GM12878 (cell line): ENCODE measurements at regions not wholly inside any gene's neighbourhood (a gene's known extent, or its start where the extent isn't known, plus 50 kb on each side); places are given as distances from the start of the nearest gene placed in this dataset.

ENCODE experiments used
- ATAC-seq: fragments of 200-7000 bp; cut with Tn5 transposase; 3 replicates; pipeline ENCODE4 v1.9.1; 2020; ENCODE audit warnings: mild to moderate bottlenecking, moderate library complexity
- BruUV-seq: library from RNA; stranded (reverse); fragments of 400-500 nt; replicated peaks from 2 replicates; lab custom pipeline; 2021; lab: Mats Ljungman, UMichigan
- CTCF ChIA-PET: fragments of 300-600 bp; sonication (Branson Sonifier 250); formaldehyde crosslinking; extraction: SDS; loops from one replicate; lab custom pipeline; 2021; ENCODE audit warnings: inconsistent platforms; lab: Yijun Ruan, JAX
- POLR2A ChIA-PET: fragments of 350-600 bp; formaldehyde crosslinking; extraction: SDS; loops from one replicate; lab custom pipeline; 2021; ENCODE audit warnings: inconsistent platforms; lab: Charles Lee
- RAD21 ChIA-PET: fragments of 300-600 bp; sonication (Branson Sonifier 250); formaldehyde crosslinking; loops from one replicate; lab custom pipeline; 2023; ENCODE audit warnings: antibody characterized with exemption; ENCODE audit not compliant: unreplicated experiment; lab: Charles Lee
- SMC1A ChIA-PET: fragments of 300-600 bp; sonication (Branson Sonifier 250); formaldehyde crosslinking; loops from one replicate; lab custom pipeline; 2023; ENCODE audit not compliant: unreplicated experiment, uncharacterized antibody; lab: Charles Lee
- DNase-seq: peaks from one replicate; pipeline ENCODE4 v3.0.0-alpha.2; 2011; ENCODE audit warnings: low read depth, low spot score
- FAIRE-seq: peaks from 3 replicates; lab custom pipeline; 2011; peaks lifted over from hg19 to GRCh38; lab: Jason Lieb, UNC
- H2AFZ ChIP-seq: 2 replicates; pipeline ENCODE4 v1.6.0; 2011; ENCODE audit warnings: low read depth, low read length, control low read depth; ENCODE audit not compliant: control insufficient read depth
- H3K27ac ChIP-seq: 2 replicates; pipeline ENCODE4 v1.5.1; 2011; ENCODE audit warnings: control low read depth; ENCODE audit not compliant: control insufficient read depth, insufficient read depth
- H3K27me3 ChIP-seq, 2 experiments: replicated peaks in 1 of 2; 2 replicates each; pipeline versions ENCODE4 v1.6.0 to v1.6.1; 2011; ENCODE audit warnings: low read length in 1 of 2; ENCODE audit not compliant: control insufficient read depth in 2 of 2, insufficient read depth in 2 of 2
- H3K36me3 ChIP-seq, 2 experiments: 2 replicates each; pipeline ENCODE4 v1.5.1; 2011; ENCODE audit warnings: low read length in 1 of 2; ENCODE audit not compliant: control insufficient read depth in 2 of 2, insufficient read depth in 2 of 2
- H3K4me1 ChIP-seq: 2 replicates; pipeline ENCODE4 v1.6.1; 2011; ENCODE audit warnings: mild to moderate bottlenecking, low read length, moderate library complexity, mixed read lengths; ENCODE audit not compliant: control insufficient read depth, insufficient read depth
- H3K4me2 ChIP-seq: 2 replicates; pipeline ENCODE4 v1.6.0; 2011; ENCODE audit warnings: control low read depth; ENCODE audit not compliant: control insufficient read depth, insufficient read depth
- H3K4me3 ChIP-seq: fragments of 200-600 bp; sonication (generic); 2 replicates; pipeline ENCODE4 v1.5.1; 2016
- H3K79me2 ChIP-seq: 2 replicates; pipeline ENCODE4 v1.6.0; 2011; ENCODE audit warnings: low read length; ENCODE audit not compliant: control insufficient read depth, insufficient read depth
- H3K9ac ChIP-seq: 2 replicates; pipeline ENCODE4 v1.8.0; 2011; ENCODE audit warnings: low read length, control low read depth, mixed read lengths; ENCODE audit not compliant: control insufficient read depth, insufficient read depth
- H3K9me3 ChIP-seq: replicated peaks from 3 replicates; pipeline ENCODE4 v1.5.1; 2011; ENCODE audit warnings: mild to moderate bottlenecking, low read length; ENCODE audit not compliant: control insufficient read depth, insufficient read depth
- H4K20me1 ChIP-seq: 2 replicates; pipeline ENCODE4 v1.6.0; 2011; ENCODE audit not compliant: control insufficient read depth, insufficient read depth
- ASH2L ChIP-seq: fragments of 300-600, 200-600 bp; sonication (generic); IDR thresholded peaks from 2 replicates; pipeline ENCODE4 v1.6.1; 2017; ENCODE audit warnings: low read depth, mild to moderate bottlenecking, borderline replicate concordance
- ATF3 ChIP-seq: IDR thresholded peaks from 2 replicates; pipeline ENCODE4 v1.6.1; 2011; ENCODE audit warnings: low read depth, mild to moderate bottlenecking, low read length, moderate library complexity, borderline replicate concordance; ENCODE audit errors: extremely low read depth
- CUX1 ChIP-seq: IDR thresholded peaks from 2 replicates; pipeline ENCODE4 v1.6.1; 2012; ENCODE audit warnings: improper control_type of control experiment, low read depth, low read length; ENCODE audit not compliant: insufficient replicate concordance
- E2F4 ChIP-seq: IDR thresholded peaks from 2 replicates; pipeline ENCODE4 v1.6.1; 2012; ENCODE audit warnings: low read depth, low read length, improper control_type of control experiment
- EED ChIP-seq: sonication (generic); IDR thresholded peaks from 2 replicates; pipeline ENCODE4 v1.6.1; 2016; ENCODE audit warnings: antibody characterized with exemption, low read depth
- MTA2 ChIP-seq: fragments of 450-650 bp; IDR thresholded peaks from 2 replicates; pipeline ENCODE4 v1.6.1; 2016; ENCODE audit warnings: low read depth, mild to moderate bottlenecking, moderate library complexity
- NFYA ChIP-seq: IDR thresholded peaks from 2 replicates; pipeline ENCODE4 v1.6.1; 2011; ENCODE audit warnings: low read depth, mild to moderate bottlenecking, low read length, improper control_type of control experiment, borderline replicate concordance
- SIX5 ChIP-seq: IDR thresholded peaks from 2 replicates; pipeline ENCODE4 v1.6.1; 2011; ENCODE audit warnings: mild to moderate bottlenecking, low read depth, low read length, moderate library complexity; ENCODE audit not compliant: severe bottlenecking
- SMAD1 ChIP-seq: fragments of 450-650 bp; IDR thresholded peaks from 2 replicates; pipeline ENCODE4 v1.6.1; 2018; ENCODE audit warnings: mild to moderate bottlenecking, low read depth; ENCODE audit not compliant: partially characterized antibody
- SREBF1 ChIP-seq: IDR thresholded peaks from 2 replicates; pipeline ENCODE4 v1.6.1; 2012; ENCODE audit warnings: mild to moderate bottlenecking, low read length
- SUPT20H ChIP-seq: IDR thresholded peaks from 2 replicates; pipeline ENCODE4 v1.6.1; 2011; ENCODE audit warnings: low read depth, mild to moderate bottlenecking, low read length, moderate library complexity, borderline replicate concordance; ENCODE audit not compliant: control insufficient read depth
- ZNF207 ChIP-seq: fragments of 450-650 bp; IDR thresholded peaks from 2 replicates; pipeline ENCODE4 v1.6.1; 2014; ENCODE audit warnings: antibody characterized with exemption, mild to moderate bottlenecking, borderline replicate concordance
- WGBS: methylation state at CpG from one replicate; pipeline ENCODE4 v1.1.6; 2016; ENCODE audit warnings: low lambda C conversion rate; ENCODE audit not compliant: insufficient replicate concordance, insufficient coverage; ENCODE audit errors: missing lambda C conversion rate; 5-methylcytosine and 5-hydroxymethylcytosine counted together
- in situ Hi-C: fragments of 300-500 bp; cut with MboI; formaldehyde crosslinking; loops from 9 replicates; pipeline ENCODE4 v1.14.3; 2018; ENCODE audit warnings: mixed read lengths
- intact Hi-C: fragments of 100-400 bp; cut with micrococcal nuclease; formaldehyde crosslinking; loops from one replicate; pipeline ENCODE4 v1.14.2; 2022; ENCODE audit not compliant: unreplicated experiment
- TF ChIP-seq, protein P1 (sequence below): fragments of 450-650 bp; formaldehyde crosslinking; IDR thresholded peaks from 2 replicates; pipeline ENCODE4 v1.5.0; 2022; ENCODE audit warnings: mild to moderate bottlenecking, missing genetic modification characterization

DNA sequence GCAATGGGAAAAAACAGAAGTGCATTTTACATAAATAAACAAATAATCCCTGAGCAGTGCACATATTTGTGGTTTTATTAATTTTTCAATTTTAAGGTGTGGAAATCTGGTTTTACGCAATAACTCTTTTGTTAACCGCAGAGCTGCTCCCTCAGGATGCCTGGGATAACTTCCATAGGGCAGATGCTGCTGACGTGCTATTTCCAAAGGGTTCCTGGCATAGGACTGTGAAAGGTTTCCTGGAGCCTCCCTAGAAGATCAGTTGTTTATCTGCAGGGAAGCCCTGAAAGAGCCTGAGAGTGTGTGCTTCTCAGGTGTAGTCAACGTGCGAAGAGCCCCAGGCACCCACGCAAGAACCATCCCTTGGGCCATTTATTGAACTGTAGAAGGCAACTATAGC is 443.5 kb downstream of the PLK2 start (continued):
- TF ChIP-seq EED = no peak
- no peak for TF ChIP-seq NFYA
- TF ChIP-seq E2F4 = no peak
- TF ChIP-seq SMAD1 = no peak

DNA sequence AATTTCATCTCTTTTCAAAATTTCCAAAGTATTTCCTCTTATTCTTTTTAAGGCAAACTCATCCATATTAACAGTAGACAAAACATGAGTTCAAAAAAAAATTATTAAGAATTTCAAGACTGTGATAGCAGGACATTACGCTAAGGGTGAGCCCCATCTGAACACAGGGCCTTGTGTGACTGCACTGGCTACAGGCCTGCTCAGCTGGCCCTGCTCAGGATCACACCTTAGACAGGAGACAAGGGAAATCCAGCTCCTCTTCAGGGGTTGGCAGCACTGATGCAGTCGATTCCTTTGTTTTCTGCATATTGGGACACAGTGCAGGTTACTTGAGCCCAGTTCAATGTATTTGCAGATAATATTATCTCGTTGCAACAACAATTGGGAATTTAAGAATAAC is 444.7 kb downstream of the PLK2 start:
- SMC1A ChIA-PET = no interaction called here
- POLR2A ChIA-PET = no interaction called here
- in situ Hi-C loops (no loop called here), intact Hi-C loops (no loop called here)
- Histone ChIP-seq H3K36me3 (no peaks in the 10 kb centered on the region), H3K4me2 (no peak overlapping the region), H2AFZ (no peak overlapping the region), H3K79me2 (no peaks in the 10 kb centered on the region), H3K9me3 (no peaks in the 10 kb centered on the region), H3K27ac (no peak overlapping the region), H3K4me1 (no peaks in the 10 kb centered on the region), H3K9ac (no peak overlapping the region), H3K4me3 (no peak overlapping the region), H3K27me3 (no peaks in the 10 kb centered on the region; a peak in 1 of 4 replicates), H4K20me1 (no peaks in the 10 kb centered on the region)
- ATAC-seq (no peak), DNase-seq (no peak), FAIRE-seq (no peak)
- 17% methylated on average over 3 of the region's 3 CpGs for WGBS
- RAD21 ChIA-PET = no interaction called here
- CTCF ChIA-PET = no interaction called here
- no TSS peak for BruUV-seq
- TF ChIP-seq SIX5 (no peak), SREBF1 (no peak), MTA2 (no peak), EED (no peak), CUX1 (no peak), ASH2L (no peak), ATF3 (no peak), SUPT20H (no peak), ZNF207 (no peak)
- TF ChIP-seq, protein P1, sequence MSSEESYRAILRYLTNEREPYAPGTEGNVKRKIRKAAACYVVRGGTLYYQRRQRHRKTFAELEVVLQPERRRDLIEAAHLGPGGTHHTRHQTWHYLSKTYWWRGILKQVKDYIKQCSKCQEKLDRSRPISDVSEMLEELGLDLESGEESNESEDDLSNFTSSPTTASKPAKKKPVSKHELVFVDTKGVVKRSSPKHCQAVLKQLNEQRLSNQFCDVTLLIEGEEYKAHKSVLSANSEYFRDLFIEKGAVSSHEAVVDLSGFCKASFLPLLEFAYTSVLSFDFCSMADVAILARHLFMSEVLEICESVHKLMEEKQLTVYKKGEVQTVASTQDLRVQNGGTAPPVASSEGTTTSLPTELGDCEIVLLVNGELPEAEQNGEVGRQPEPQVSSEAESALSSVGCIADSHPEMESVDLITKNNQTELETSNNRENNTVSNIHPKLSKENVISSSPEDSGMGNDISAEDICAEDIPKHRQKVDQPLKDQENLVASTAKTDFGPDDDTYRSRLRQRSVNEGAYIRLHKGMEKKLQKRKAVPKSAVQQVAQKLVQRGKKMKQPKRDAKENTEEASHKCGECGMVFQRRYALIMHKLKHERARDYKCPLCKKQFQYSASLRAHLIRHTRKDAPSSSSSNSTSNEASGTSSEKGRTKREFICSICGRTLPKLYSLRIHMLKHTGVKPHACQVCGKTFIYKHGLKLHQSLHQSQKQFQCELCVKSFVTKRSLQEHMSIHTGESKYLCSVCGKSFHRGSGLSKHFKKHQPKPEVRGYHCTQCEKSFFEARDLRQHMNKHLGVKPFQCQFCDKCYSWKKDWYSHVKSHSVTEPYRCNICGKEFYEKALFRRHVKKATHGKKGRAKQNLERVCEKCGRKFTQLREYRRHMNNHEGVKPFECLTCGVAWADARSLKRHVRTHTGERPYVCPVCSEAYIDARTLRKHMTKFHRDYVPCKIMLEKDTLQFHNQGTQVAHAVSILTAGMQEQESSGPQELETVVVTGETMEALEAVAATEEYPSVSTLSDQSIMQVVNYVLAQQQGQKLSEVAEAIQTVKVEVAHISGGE (CRISPR knock-in tag) = no peak
